ENCODE measurements at regions not wholly inside any gene's neighbourhood (a gene's known extent, or its start where the extent isn't known, plus 50 kb on each side); places are given as distances from the start of the nearest gene placed in this dataset.
"Not testable (repeated sequence)": the region's sequence is repeated elsewhere in the genome, so short reads cannot be mapped to it uniquely, and the experiment has no call there.

GRCh38 chr13:33556828-33557227 is 261.1 kb upstream of the RFC3 start:
- no peaks in the 10 kb centered on the region for H3K27me3 ChIP-seq
- H3K27ac ChIP-seq: no peak overlapping the region
- TF ChIP-seq POLR2A (IDR thresholded peaks at IDR 0.05) (no peak), CTCF (IDR thresholded peaks at IDR 0.05) (no peak), EP300 (IDR thresholded peaks at IDR 0.05) (no peak)
- intact Hi-C loops (cut with DNase I): loop anchor here in 3 of 4 donors (10.0 kb wide), 2 partner anchors 158 to 168 kb away; no protein-coding TSS in a partner anchor
- no peak for DNase-seq
- no peaks in the 10 kb centered on the region for H3K36me3 ChIP-seq
- WGBS, 3 donors: 96 to 100% (median 97%) methylated on average over 1 of the region's 1 CpG
- peaks cover 2% of the 10 kb centered on the region for H3K4me1 ChIP-seq (ENCODE audit: insufficient read depth)
- H3K4me3 ChIP-seq: no peak overlapping the region
- no peaks in the 10 kb centered on the region for H3K9me3 ChIP-seq

DNA sequence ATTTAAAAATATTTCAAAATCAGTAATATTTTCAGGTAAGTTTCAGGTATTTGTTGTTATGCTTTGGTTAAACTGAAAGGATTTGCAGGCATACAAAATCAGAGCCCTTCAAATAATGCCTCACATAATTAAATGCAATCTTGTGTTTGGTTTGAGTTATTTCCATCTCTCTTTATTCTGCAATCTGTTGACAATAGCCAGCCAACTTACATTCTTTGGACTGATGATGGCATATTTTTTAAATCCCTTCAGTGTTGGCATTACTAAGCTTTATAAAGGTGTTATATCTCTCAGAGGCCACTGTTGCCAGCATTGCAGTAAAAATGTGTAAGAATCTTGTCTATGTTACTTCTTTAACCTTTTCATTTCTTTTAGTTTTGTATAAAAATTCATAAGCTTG is 257.2 kb upstream of the RFC3 start:
- TF ChIP-seq POLR2A (IDR thresholded peaks at IDR 0.05): no peak
- TF ChIP-seq EP300 (IDR thresholded peaks at IDR 0.05): no peak
- TF ChIP-seq CTCF (IDR thresholded peaks at IDR 0.05): no peak
- intact Hi-C loops (cut with DNase I): no loop called here
- H3K27ac ChIP-seq: no peak overlapping the region

DNA sequence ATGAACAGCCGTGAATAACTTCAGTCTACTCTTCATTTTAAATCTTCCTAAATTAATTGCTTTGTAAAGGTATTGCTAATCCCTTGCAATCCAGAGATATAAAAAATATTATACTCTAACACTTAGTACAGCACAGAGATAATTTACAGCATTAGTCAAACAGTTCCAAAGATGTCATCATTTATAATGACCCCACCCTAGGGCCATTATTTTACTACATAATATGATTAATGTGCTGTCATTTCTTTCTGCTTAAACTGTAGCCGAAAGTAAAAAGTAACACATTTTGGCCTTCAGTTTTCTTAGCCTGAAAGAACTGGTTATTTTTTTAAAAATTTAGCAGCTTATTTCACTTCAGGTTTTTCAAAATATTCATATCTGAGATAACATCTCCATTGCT is 256.3 kb upstream of the RFC3 start:
- intact Hi-C loops (cut with DNase I): no loop called here
- no peak overlapping the region for H3K27ac ChIP-seq
- H3K9me3 ChIP-seq: no peaks in the 10 kb centered on the region
- WGBS, 3 donors: 61 to 87% (median 85%) methylated on average over 2 of the region's 2 CpGs
- H3K4me1 ChIP-seq (ENCODE audit: insufficient read depth): no peaks in the 10 kb centered on the region
- no peaks in the 10 kb centered on the region for H3K27me3 ChIP-seq
- no peak for DNase-seq
- TF ChIP-seq POLR2A (IDR thresholded peaks at IDR 0.05) (no peak), EP300 (IDR thresholded peaks at IDR 0.05) (no peak), CTCF (IDR thresholded peaks at IDR 0.05) (no peak)
- no peak overlapping the region for H3K4me3 ChIP-seq
- H3K36me3 ChIP-seq: no peaks in the 10 kb centered on the region

More for the DNA sequence above, 257.2 kb upstream of the RFC3 start:
- Histone ChIP-seq H3K36me3 (no peaks in the 10 kb centered on the region), H3K4me3 (no peak overlapping the region), H3K27me3 (no peaks in the 10 kb centered on the region), H3K9me3 (no peaks in the 10 kb centered on the region), H3K4me1 (ENCODE audit: insufficient read depth) (no peaks in the 10 kb centered on the region)
- no peak for DNase-seq

DNA sequence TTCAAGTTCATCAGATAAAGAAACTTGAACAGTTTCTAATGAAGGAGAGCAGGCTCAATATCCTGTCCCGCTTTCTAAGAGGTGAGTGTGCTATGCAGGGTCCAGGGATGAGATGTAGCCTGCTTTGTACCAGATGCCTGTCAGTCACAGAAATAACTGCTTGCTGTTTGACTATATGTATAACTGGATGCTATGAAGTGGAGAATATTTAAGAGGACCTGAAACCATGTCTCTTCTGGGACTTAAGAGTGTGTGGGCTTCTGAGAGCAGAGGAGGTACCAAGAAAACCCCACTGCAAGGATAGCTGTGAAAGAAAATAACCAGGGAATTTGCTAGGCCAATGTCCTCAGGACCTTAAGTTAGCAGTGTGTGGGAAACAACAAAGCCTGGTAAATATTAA is 246.3 kb upstream of the RFC3 start:
- intact Hi-C loops (cut with DNase I): no loop called here
- Histone ChIP-seq H3K9me3 (no peaks in the 10 kb centered on the region), H3K27me3 (no peaks in the 10 kb centered on the region), H3K4me1 (ENCODE audit: insufficient read depth) (no peaks in the 10 kb centered on the region), H3K4me3 (no peak overlapping the region), H3K27ac (no peak overlapping the region), H3K36me3 (no peaks in the 10 kb centered on the region)
- no peak for DNase-seq
- 97 to 100% (median 98%) methylated on average over 1 of the region's 1 CpG for WGBS, 3 donors
- TF ChIP-seq CTCF (IDR thresholded peaks at IDR 0.05) (no peak), EP300 (IDR thresholded peaks at IDR 0.05) (no peak), POLR2A (IDR thresholded peaks at IDR 0.05) (no peak)

DNA sequence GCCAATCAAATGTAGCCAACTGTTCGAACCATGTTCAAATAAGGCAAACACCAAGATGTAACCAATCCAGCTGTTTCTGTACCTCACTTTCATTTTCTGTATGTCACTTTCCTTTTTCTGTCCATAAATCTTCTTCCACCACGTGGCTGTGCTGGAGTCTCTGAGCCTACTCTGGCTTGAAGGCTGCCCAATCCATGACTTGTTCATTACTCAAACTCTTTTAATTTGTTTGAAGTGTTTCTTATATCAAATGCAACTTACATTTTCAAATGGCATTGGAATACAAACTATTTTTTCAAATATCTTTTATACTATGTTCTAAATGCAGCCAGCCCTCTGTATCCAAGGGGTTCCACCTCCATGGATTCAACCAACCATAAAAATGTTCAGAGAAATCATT is 245.6 kb upstream of the RFC3 start:
- H3K27me3 ChIP-seq; H3K4me1 ChIP-seq (ENCODE audit: insufficient read depth); H3K27ac ChIP-seq; H3K4me3 ChIP-seq; intact Hi-C loops (cut with DNase I); DNase-seq; H3K9me3 ChIP-seq; H3K36me3 ChIP-seq: not testable (repeated sequence)
- 82 to 91% (median 88%) methylated on average over 2 of the region's 2 CpGs for WGBS, 3 donors

Measured in ovary (tissue), 7 donors.